ENCODE measurements at regions not wholly inside any gene's neighbourhood (a gene's known extent, or its start where the extent isn't known, plus 50 kb on each side); places are given as distances from the start of the nearest gene placed in this dataset.

DNA sequence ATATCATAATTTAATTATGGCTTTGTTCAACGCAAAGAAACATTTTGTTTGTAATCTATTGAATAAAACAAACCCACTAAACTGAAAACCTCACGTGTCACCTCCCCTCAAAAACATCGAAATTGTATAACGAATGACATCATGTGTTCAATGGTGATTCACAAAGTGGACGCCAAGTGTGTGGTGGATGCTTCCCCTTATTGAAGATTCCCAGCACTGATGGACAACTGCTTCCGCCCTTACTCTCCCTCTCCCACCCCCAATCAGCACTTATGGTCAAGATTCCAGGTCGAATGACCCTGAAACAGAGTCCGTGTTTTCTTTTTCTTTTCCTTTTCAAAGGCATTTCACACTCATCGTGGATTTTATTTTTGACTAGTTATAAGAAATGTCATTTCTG, 383.0 kb upstream of the SMIM21 start:
- Mint-ChIP-seq H3K4me3 (ENCODE audit: unreplicated experiment) (no peak overlapping the region), H3K27me3 (ENCODE audit: low read depth) (no peaks in the 10 kb centered on the region), H3K9me3 (ENCODE audit: low read depth) (peaks cover 3% of the 10 kb centered on the region), H3K27ac (ENCODE audit: unreplicated experiment) (no peak overlapping the region), H3K36me3 (ENCODE audit: low read depth) (no peaks in the 10 kb centered on the region), H3K4me1 (ENCODE audit: low read depth) (no peaks in the 10 kb centered on the region)
- DNase-seq (ENCODE audit: low spot score): no peak
- TF ChIP-seq, protein P1, sequence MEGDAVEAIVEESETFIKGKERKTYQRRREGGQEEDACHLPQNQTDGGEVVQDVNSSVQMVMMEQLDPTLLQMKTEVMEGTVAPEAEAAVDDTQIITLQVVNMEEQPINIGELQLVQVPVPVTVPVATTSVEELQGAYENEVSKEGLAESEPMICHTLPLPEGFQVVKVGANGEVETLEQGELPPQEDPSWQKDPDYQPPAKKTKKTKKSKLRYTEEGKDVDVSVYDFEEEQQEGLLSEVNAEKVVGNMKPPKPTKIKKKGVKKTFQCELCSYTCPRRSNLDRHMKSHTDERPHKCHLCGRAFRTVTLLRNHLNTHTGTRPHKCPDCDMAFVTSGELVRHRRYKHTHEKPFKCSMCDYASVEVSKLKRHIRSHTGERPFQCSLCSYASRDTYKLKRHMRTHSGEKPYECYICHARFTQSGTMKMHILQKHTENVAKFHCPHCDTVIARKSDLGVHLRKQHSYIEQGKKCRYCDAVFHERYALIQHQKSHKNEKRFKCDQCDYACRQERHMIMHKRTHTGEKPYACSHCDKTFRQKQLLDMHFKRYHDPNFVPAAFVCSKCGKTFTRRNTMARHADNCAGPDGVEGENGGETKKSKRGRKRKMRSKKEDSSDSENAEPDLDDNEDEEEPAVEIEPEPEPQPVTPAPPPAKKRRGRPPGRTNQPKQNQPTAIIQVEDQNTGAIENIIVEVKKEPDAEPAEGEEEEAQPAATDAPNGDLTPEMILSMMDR (IDR thresholded peaks at IDR 0.05): no peak

DNA sequence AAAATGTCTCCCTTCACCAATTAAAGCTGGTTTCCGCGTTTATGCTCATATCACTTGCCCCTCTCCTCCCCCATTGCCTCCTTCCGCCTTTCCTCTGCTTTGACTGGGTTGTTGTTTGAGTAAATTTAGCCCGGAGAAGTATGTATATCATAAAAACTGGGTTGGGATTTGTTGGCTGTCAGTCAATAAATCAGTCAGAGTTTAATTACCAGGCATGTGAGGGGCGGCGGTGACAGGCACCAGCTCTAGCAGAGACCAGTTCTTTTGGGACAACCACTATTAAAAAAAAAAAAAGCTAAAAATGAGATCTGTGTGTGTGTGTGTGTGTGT, 382.4 kb upstream of the SMIM21 start:
- TF ChIP-seq, protein P1 (IDR thresholded peaks at IDR 0.05): no peak
- no peaks in the 10 kb centered on the region for H3K4me1 Mint-ChIP-seq (ENCODE audit: low read depth)
- no peaks in the 10 kb centered on the region for H3K9me3 Mint-ChIP-seq (ENCODE audit: low read depth)
- no peak for DNase-seq (ENCODE audit: low spot score)
- no peak overlapping the region for H3K4me3 Mint-ChIP-seq (ENCODE audit: unreplicated experiment)
- no peak overlapping the region for H3K27ac Mint-ChIP-seq (ENCODE audit: unreplicated experiment)
- no peaks in the 10 kb centered on the region for H3K36me3 Mint-ChIP-seq (ENCODE audit: low read depth)
- no peaks in the 10 kb centered on the region for H3K27me3 Mint-ChIP-seq (ENCODE audit: low read depth)

DNA sequence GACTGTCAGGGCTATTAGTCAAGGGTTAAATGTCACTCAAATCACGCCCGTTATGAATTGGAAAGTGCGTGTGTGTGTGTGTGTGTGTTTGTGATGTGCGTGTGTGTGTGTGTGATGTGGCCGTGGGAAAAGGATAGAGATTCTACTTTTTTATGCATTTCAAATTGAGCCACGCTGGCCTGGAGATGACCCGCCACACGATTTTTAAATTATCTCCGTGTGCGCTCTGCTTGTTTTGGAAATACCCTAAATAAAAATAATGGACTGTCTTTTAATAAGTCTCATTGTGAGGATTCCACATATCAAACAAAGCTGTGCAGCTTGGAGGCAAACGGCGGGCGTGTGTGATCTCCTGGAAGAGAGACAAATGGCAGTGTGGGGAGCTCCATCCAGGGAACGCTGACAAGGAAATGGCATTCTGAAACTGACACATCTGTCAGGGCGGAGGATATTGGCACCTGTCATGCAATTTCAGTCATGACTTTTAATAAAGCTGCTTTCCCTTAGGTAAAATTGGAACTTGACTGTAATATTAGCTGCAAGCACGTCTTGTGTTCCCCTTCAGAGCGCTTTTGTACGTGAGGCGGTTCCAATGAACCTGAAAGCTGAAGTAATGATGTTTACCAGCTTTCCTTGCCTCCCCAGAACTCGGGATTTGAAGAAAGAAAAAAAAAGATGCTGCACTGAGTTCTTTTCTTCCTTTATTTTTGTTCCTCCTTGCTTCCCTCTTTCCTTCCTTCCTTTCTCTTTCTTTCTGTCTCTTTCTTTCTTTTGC, 381.8 kb upstream of the SMIM21 start:
- no peaks in the 10 kb centered on the region for H3K9me3 Mint-ChIP-seq (ENCODE audit: low read depth)

DNA sequence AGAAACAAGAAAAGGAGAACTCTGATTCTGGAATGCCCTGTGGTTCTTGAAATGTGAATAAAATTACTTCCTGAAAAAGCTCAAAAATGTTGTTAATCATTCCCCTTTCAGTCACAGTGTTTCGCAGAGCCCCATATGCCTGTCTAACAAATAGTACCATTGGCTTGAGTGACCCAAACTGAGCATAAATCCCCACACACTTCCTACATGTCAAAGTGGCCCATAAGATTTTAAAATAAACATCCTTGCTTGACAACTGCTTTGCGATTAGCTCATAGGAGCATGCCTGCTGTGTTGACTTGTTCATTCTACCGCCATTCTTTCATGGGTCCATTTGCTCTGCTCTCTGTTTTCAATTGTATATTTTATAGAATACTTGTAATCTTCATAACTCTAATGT, 377.8 kb upstream of the SMIM21 start:
- DNase-seq (ENCODE audit: low spot score): no peak
- Mint-ChIP-seq H3K27me3 (ENCODE audit: low read depth) (no peaks in the 10 kb centered on the region), H3K36me3 (ENCODE audit: low read depth) (no peaks in the 10 kb centered on the region), H3K27ac (ENCODE audit: unreplicated experiment) (no peak overlapping the region), H3K4me1 (ENCODE audit: low read depth) (no peaks in the 10 kb centered on the region), H3K9me3 (ENCODE audit: low read depth) (no peaks in the 10 kb centered on the region), H3K4me3 (ENCODE audit: unreplicated experiment) (no peak overlapping the region)
- TF ChIP-seq, protein P1 (IDR thresholded peaks at IDR 0.05): no peak

More for the DNA sequence above, 381.8 kb upstream of the SMIM21 start:
- Mint-ChIP-seq H3K36me3 (ENCODE audit: low read depth) (no peaks in the 10 kb centered on the region), H3K4me1 (ENCODE audit: low read depth) (no peaks in the 10 kb centered on the region), H3K27ac (ENCODE audit: unreplicated experiment) (no peak overlapping the region), H3K4me3 (ENCODE audit: unreplicated experiment) (no peak overlapping the region), H3K27me3 (ENCODE audit: low read depth) (no peaks in the 10 kb centered on the region)
- TF ChIP-seq, protein P1 (IDR thresholded peaks at IDR 0.05): no peak
- no peak for DNase-seq (ENCODE audit: low spot score)

DNA sequence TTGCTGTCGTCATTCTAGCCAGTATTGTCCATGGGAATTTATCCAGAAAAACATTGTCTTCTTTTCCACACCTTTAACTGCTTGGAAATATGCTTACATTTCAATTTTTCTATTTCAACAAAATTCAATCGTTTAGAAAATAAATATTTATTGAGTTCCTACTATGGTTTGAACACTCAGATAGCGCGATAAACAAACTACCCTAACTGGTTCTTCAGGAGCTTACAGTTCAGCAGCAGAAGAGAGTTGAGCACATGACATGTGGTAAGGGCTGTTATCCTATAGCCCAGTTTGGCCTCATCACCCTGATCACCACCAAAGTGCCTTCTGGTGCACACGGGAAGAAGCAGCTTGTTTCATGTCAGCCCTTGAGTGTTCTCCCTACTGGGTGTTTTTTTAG, 375.2 kb upstream of the SMIM21 start:
- Mint-ChIP-seq H3K9me3 (ENCODE audit: low read depth) (no peaks in the 10 kb centered on the region), H3K27me3 (ENCODE audit: low read depth) (no peaks in the 10 kb centered on the region), H3K27ac (ENCODE audit: unreplicated experiment) (no peak overlapping the region), H3K4me3 (ENCODE audit: unreplicated experiment) (no peak overlapping the region), H3K36me3 (ENCODE audit: low read depth) (no peaks in the 10 kb centered on the region), H3K4me1 (ENCODE audit: low read depth) (no peaks in the 10 kb centered on the region)
- TF ChIP-seq, protein P1 (IDR thresholded peaks at IDR 0.05): no peak
- DNase-seq (ENCODE audit: low spot score): no peak
